ENCODE measurements at regions not wholly inside any gene's neighbourhood (a gene's known extent, or its start where the extent isn't known, plus 50 kb on each side); places are given as distances from the start of the nearest gene placed in this dataset.

GRCh38 chr9:31490551-31491106 lies 893.8 kb upstream of the ACO1 start:
- no peak overlapping the region for H3K23ac ChIP-seq (ENCODE audit: insufficient read length)
- no peak overlapping the region for H2BK5ac ChIP-seq (ENCODE audit: low read depth, low read length)
- H4K91ac ChIP-seq (replicated peaks; ENCODE audit: insufficient read length, low read length) = no peak overlapping the region
- H3K27me3 ChIP-seq (replicated peaks in 1 of 4; ENCODE audit: control insufficient read depth in 3 of 4, extremely low read depth in 1 of 4, insufficient read depth in 3 of 4, low read length in 3 of 4) = no peaks in the 10 kb centered on the region
- CTCF ChIA-PET (ENCODE audit: partially characterized antibody) = interaction anchor here (0.7 to 1.1 kb wide), 2 partner anchors 13 to 51 kb away, joined by 3 to 4 read pairs; no protein-coding TSS in a partner anchor
- no peak overlapping the region for H3K4ac ChIP-seq (replicated peaks; ENCODE audit: insufficient read length, low read depth, low read length)
- no peak overlapping the region for H4K5ac ChIP-seq (ENCODE audit: insufficient read length, low read depth, low read length)
- H3K56ac ChIP-seq (replicated peaks; ENCODE audit: insufficient read length, low read depth, low read length) = no peak overlapping the region
- H3K79me2 ChIP-seq (ENCODE audit: control insufficient read depth in 1 of 2, insufficient read depth in 2 of 2, low read length in 2 of 2) = no peaks in the 10 kb centered on the region
- H3K9ac ChIP-seq (replicated peaks in 1 of 4; ENCODE audit: extremely low read depth in 1 of 4, low read depth in 3 of 4, low read length in 3 of 4) = no peak overlapping the region
- no peak overlapping the region for H3K27ac ChIP-seq (ENCODE audit: low read depth, low read length)
- no peak overlapping the region for H3K4me2 ChIP-seq (ENCODE audit: insufficient read depth in 1 of 2, low read depth in 2 of 2, low read length in 2 of 2)
- DNase-seq (ENCODE audit: low read depth in 1 of 2, low spot score in 2 of 2) (no peak), FAIRE-seq (no peak)
- H2BK12ac ChIP-seq (ENCODE audit: low read depth, low read length) = no peak overlapping the region
- no peak overlapping the region for H2AFZ ChIP-seq (ENCODE audit: low read length)
- H3K18ac ChIP-seq (ENCODE audit: extremely low read depth, low read length) = no peak overlapping the region
- no peaks in the 10 kb centered on the region for H3K36me3 ChIP-seq (ENCODE audit: control insufficient read depth in 2 of 4, insufficient read depth in 4 of 4, low read length in 3 of 4)
- TF ChIP-seq SP2 (IDR thresholded peaks at IDR 0.05; ENCODE audit: low read length) = no peak
- TF ChIP-seq E2F6 (IDR thresholded peaks at IDR 0.05) = no peak
- TF ChIP-seq CREB1 (IDR thresholded peaks at IDR 0.05) = no peak
- no peak for TF ChIP-seq PHF8 (conservative IDR thresholded peaks at IDR 0.05; ENCODE audit: low read depth, low read length)
- TF ChIP-seq SAP30 (IDR thresholded peaks at IDR 0.05; ENCODE audit: insufficient read depth, insufficient replicate concordance, low read length) = no peak
- TF ChIP-seq, protein P1, sequence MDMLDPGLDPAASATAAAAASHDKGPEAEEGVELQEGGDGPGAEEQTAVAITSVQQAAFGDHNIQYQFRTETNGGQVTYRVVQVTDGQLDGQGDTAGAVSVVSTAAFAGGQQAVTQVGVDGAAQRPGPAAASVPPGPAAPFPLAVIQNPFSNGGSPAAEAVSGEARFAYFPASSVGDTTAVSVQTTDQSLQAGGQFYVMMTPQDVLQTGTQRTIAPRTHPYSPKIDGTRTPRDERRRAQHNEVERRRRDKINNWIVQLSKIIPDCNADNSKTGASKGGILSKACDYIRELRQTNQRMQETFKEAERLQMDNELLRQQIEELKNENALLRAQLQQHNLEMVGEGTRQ (IDR thresholded peaks at IDR 0.05; ENCODE audit: low read length) = no peak
- TF ChIP-seq HDAC2 (IDR thresholded peaks at IDR 0.05; ENCODE audit: borderline replicate concordance in 1 of 2, low read depth in 2 of 2, low read length in 2 of 2) = no peak
- H3K4me1 ChIP-seq (replicated peaks in 1 of 4; ENCODE audit: control insufficient read depth in 3 of 4, insufficient read depth in 4 of 4, low read length in 3 of 4) = no peaks in the 10 kb centered on the region
- 94% methylated on average over 4 of the region's 4 CpGs; no CpG with 5 or more reads in 1 of the 2 experiments for WGBS, 2 experiments (ENCODE audit: extremely low coverage in 1 of 2, insufficient coverage in 1 of 2, insufficient read length in 1 of 2, insufficient replicate concordance in 2 of 2, low coverage in 1 of 2, low lambda C conversion rate in 2 of 2, missing lambda C conversion rate in 1 of 2)
- H2BK120ac ChIP-seq (replicated peaks; ENCODE audit: low read depth, low read length) = no peak overlapping the region
- no peak overlapping the region for H2AK5ac ChIP-seq (ENCODE audit: low read depth, low read length)
- no peak overlapping the region for H2BK15ac ChIP-seq (ENCODE audit: low read length)
- no peak overlapping the region for H2BK20ac ChIP-seq (ENCODE audit: low read length)
- H3K23me2 ChIP-seq (ENCODE audit: low read depth, low read length) = no peaks in the 10 kb centered on the region
- H3K79me1 ChIP-seq (ENCODE audit: low read depth, low read length) = no peaks in the 10 kb centered on the region
- no peaks in the 10 kb centered on the region for H3K9me3 ChIP-seq (ENCODE audit: insufficient read depth in 2 of 2, low read depth in 1 of 2, low read length in 1 of 2)
- H3K14ac ChIP-seq (ENCODE audit: insufficient read length) = no peak overlapping the region
- no peaks in the 10 kb centered on the region for H4K20me1 ChIP-seq (replicated peaks in 1 of 2; ENCODE audit: control insufficient read depth in 1 of 2, insufficient read depth in 2 of 2, low read length in 2 of 2)
- H4K8ac ChIP-seq (ENCODE audit: extremely low read depth, insufficient read depth, low read length) = no peak overlapping the region
- POLR2A ChIA-PET (ENCODE audit: partially characterized antibody) = no interaction called here
- H3K4me3 ChIP-seq (ENCODE audit: extremely low read depth in 1 of 4, insufficient read depth in 2 of 4, low read depth in 3 of 4, low read length in 4 of 4) = no peak overlapping the region
